SK-N-SH treated with all-trans-retinoic acid at 6 μM for 48 hours (cell line): ENCODE measurements at regions not wholly inside any gene's neighbourhood (a gene's known extent, or its start where the extent isn't known, plus 50 kb on each side); places are given as distances from the start of the nearest gene placed in this dataset.

Source experiments
- ARNTL ChIP-seq: fragments of 450-650 bp; formaldehyde crosslinking; IDR thresholded peaks from 2 replicates; pipeline ENCODE4 v1.5.0; 2020; ENCODE audit warnings: low read depth, mild to moderate bottlenecking, moderate library complexity, borderline replicate concordance
- SNAI2 ChIP-seq: fragments of 250-450 bp; sonication (Bioruptor Pico); IDR thresholded peaks from 2 replicates; pipeline ENCODE4 v1.5.0; 2020; ENCODE audit warnings: mild to moderate bottlenecking, moderate library complexity
- ZFP3 ChIP-seq: fragments of 250-450 bp; sonication (Bioruptor Pico); IDR thresholded peaks from 2 replicates; pipeline ENCODE4 v1.5.0; 2020; ENCODE audit warnings: mild to moderate bottlenecking, moderate library complexity
- TF ChIP-seq, protein P1 (sequence below): fragments of 250-450 bp; sonication (Bioruptor Pico); IDR thresholded peaks from 2 replicates; pipeline ENCODE4 v1.5.1; 2021; ENCODE audit warnings: mild to moderate bottlenecking, moderate library complexity

- no peak for TF ChIP-seq ZFP3 (CRISPR knock-in tag)
- no peak for TF ChIP-seq ARNTL (CRISPR knock-in tag)
- TF ChIP-seq, protein P1, sequence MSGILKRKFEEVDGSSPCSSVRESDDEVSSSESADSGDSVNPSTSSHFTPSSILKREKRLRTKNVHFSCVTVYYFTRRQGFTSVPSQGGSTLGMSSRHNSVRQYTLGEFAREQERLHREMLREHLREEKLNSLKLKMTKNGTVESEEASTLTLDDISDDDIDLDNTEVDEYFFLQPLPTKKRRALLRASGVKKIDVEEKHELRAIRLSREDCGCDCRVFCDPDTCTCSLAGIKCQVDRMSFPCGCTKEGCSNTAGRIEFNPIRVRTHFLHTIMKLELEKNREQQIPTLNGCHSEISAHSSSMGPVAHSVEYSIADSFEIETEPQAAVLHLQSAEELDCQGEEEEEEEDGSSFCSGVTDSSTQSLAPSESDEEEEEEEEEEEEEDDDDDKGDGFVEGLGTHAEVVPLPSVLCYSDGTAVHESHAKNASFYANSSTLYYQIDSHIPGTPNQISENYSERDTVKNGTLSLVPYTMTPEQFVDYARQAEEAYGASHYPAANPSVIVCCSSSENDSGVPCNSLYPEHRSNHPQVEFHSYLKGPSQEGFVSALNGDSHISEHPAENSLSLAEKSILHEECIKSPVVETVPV (CRISPR knock-in tag), result no peak
- no peak for TF ChIP-seq SNAI2 (CRISPR knock-in tag)
Observed at GRCh38 chr9:81190659-81191058, 498.7 kb downstream of the TLE1 start.
